K562 (cell line): ENCODE measurements at regions not wholly inside any gene's neighbourhood (a gene's known extent, or its start where the extent isn't known, plus 50 kb on each side); places are given as distances from the start of the nearest gene placed in this dataset.

Experiments used
- ATAC-seq: fragments of 200-7000 bp; cut with Tn5 transposase; 3 replicates; pipeline ENCODE4 v1.9.1; 2020; ENCODE audit warnings: moderate library complexity
- BruUV-seq: library from RNA; stranded (reverse); fragments of 400-500 nt; replicated peaks from 2 replicates; lab custom pipeline; 2021; lab: Mats Ljungman, UMichigan
- CTCF ChIA-PET: fragments of 300-600 bp; formaldehyde crosslinking; extraction: SDS; loops from one replicate; lab custom pipeline; 2021; ENCODE audit warnings: low intra/inter-chr PET ratio; lab: Yijun Ruan, JAX
- POLR2A ChIA-PET: fragments of 300-600, 350-650 bp; sonication (Branson Sonifier 250); formaldehyde crosslinking; extraction: SDS; loops from one replicate; lab custom pipeline; 2021; ENCODE audit warnings: antibody characterized with exemption, inconsistent platforms; lab: Yijun Ruan, JAX
- DNase-seq, 4 experiments: peaks; one replicate each; pipeline versions ENCODE4 v3.0.0 to v3.0.0-alpha.2; 2011 to 2018; ENCODE audit warnings: low spot score in 3 of 4, mixed read lengths in 3 of 4; ENCODE audit errors: extremely low read depth in 1 of 4
- FAIRE-seq: peaks from 2 replicates; lab custom pipeline; 2011; peaks lifted over from hg19 to GRCh38; lab: Jason Lieb, UNC
- H2AFZ ChIP-seq: 2 replicates; pipeline ENCODE4 v1.6.0; 2011; ENCODE audit warnings: low read depth, low read length, control low read depth, inconsistent platforms
- H3K27ac ChIP-seq: fragments of 200-600 bp; 3 replicates; pipeline ENCODE4 v1.8.0; 2011; ENCODE audit warnings: low read depth, mild to moderate bottlenecking, control low read depth, inconsistent platforms, low read length, moderate library complexity, mixed read lengths; ENCODE audit errors: extremely low read depth
- H3K27me3 ChIP-seq, 2 experiments: fragments of 300-600 bp in 1 of 2; 2 replicates in 1 of 2; 3 replicates in 1 of 2; pipeline versions ENCODE4 v1.6.0 to v1.8.0; 2011; ENCODE audit warnings: inconsistent platforms in 2 of 2, low read length in 2 of 2, mild to moderate bottlenecking in 1 of 2, mixed read lengths in 1 of 2, moderate library complexity in 1 of 2; ENCODE audit not compliant: control insufficient read depth in 2 of 2, insufficient read depth in 2 of 2
- H3K36me3 ChIP-seq: fragments of 300-600 bp; 3 replicates; pipeline ENCODE4 v1.8.0; 2011; ENCODE audit warnings: mild to moderate bottlenecking, low read length, inconsistent platforms; ENCODE audit not compliant: control insufficient read depth, insufficient read depth
- H3K4me1 ChIP-seq, 2 experiments: fragments of 200-600 bp in 1 of 2; replicated peaks in 1 of 2; 2 replicates in 1 of 2; 3 replicates in 1 of 2; pipeline versions ENCODE4 v1.5.1 to v1.8.0; 2011; ENCODE audit warnings: inconsistent platforms in 2 of 2, low read length in 2 of 2, mild to moderate bottlenecking in 1 of 2, mixed read lengths in 1 of 2, moderate library complexity in 1 of 2; ENCODE audit not compliant: control insufficient read depth in 2 of 2, insufficient read depth in 2 of 2
- H3K4me2 ChIP-seq: 2 replicates; pipeline ENCODE4 v1.6.1; 2011; ENCODE audit warnings: low read length, control low read depth, inconsistent platforms, mixed read lengths; ENCODE audit not compliant: insufficient read depth
- H3K4me3 ChIP-seq: fragments of 200-600 bp; sonication (generic), shearing (Covaris generic); 2 replicates; pipeline ENCODE4 v1.5.1; 2016; ENCODE audit warnings: control low read depth, inconsistent platforms
- H3K79me2 ChIP-seq: fragments of 200-600 bp; 3 replicates; pipeline ENCODE4 v1.8.0; 2011; ENCODE audit warnings: low read length, inconsistent platforms; ENCODE audit not compliant: control insufficient read depth, insufficient read depth
- H3K9ac ChIP-seq, 2 experiments: 2 replicates each; pipeline versions ENCODE4 v1.6.0 to v1.6.1; 2011; ENCODE audit warnings: low read depth in 2 of 2, low read length in 2 of 2, control low read depth in 1 of 2, inconsistent platforms in 1 of 2, mild to moderate bottlenecking in 1 of 2, mixed read lengths in 1 of 2; ENCODE audit not compliant: insufficient read depth in 1 of 2
- H3K9me1 ChIP-seq: one replicate; pipeline ENCODE4 v1.6.0; 2011; ENCODE audit warnings: inconsistent platforms, mild to moderate bottlenecking, low read length, moderate library complexity; ENCODE audit not compliant: control insufficient read depth, insufficient read depth
- H3K9me3 ChIP-seq: replicated peaks from 2 replicates; pipeline ENCODE4 v1.5.1; 2011; ENCODE audit warnings: low read depth, low read length, inconsistent platforms; ENCODE audit not compliant: control insufficient read depth, insufficient read depth
- H4K20me1 ChIP-seq: replicated peaks from 2 replicates; pipeline ENCODE4 v1.6.1; 2011; ENCODE audit warnings: low read length, inconsistent platforms, mixed read lengths; ENCODE audit not compliant: control insufficient read depth, insufficient read depth
- CCAR2 ChIP-seq: fragments of 200-400 bp; formaldehyde crosslinking; IDR thresholded peaks from 2 replicates; pipeline ENCODE4 v1.6.1; 2017; ENCODE audit warnings: mild to moderate bottlenecking, low read depth, low read length
- GABPB1 ChIP-seq: sonication (generic); formaldehyde crosslinking; IDR thresholded peaks from 2 replicates; pipeline ENCODE4 v1.8.0; 2022; ENCODE audit warnings: mild to moderate bottlenecking, missing genetic modification reagents
- KLF13 ChIP-seq: fragments of 450-650 bp; IDR thresholded peaks from 2 replicates; pipeline ENCODE4 v1.6.1; 2016; ENCODE audit warnings: missing genetic modification characterization, low read depth, mild to moderate bottlenecking, missing compliant biosample characterization, moderate library complexity, borderline replicate concordance
- LARP7 ChIP-seq: fragments of 450-650 bp; IDR thresholded peaks from 2 replicates; pipeline ENCODE4 v1.6.1; 2016
- MEIS2 ChIP-seq: fragments of 450-650 bp; IDR thresholded peaks from 2 replicates; pipeline ENCODE4 v1.6.1; 2014; ENCODE audit warnings: mild to moderate bottlenecking; ENCODE audit not compliant: partially characterized antibody
- NCOR1 ChIP-seq: fragments of 450-650 bp; IDR thresholded peaks from 2 replicates; pipeline ENCODE4 v1.6.1; 2016; ENCODE audit warnings: mild to moderate bottlenecking, moderate library complexity
- PRPF4 ChIP-seq: fragments of 200-400 bp; formaldehyde crosslinking; IDR thresholded peaks from one replicate; pipeline ENCODE4 v1.6.1; 2017; ENCODE audit warnings: low read length, low read depth, mild to moderate bottlenecking; ENCODE audit not compliant: insufficient read depth, poor library complexity, severe bottlenecking
- SRF ChIP-seq, 2 experiments: fragments of 250-450, 450-650 bp in 1 of 2; sonication (Bioruptor Pico) in 1 of 2; sonication (generic) in 1 of 2; formaldehyde crosslinking; IDR thresholded peaks; 2 replicates each; pipeline versions ENCODE4 v1.5.0 to v1.5.1; 2020 to 2022; ENCODE audit warnings: mild to moderate bottlenecking in 1 of 2, missing genetic modification reagents in 1 of 2
- TGIF2 ChIP-seq: sonication (generic); formaldehyde crosslinking; IDR thresholded peaks from 2 replicates; pipeline ENCODE4 v1.8.1; 2022; ENCODE audit warnings: mild to moderate bottlenecking, missing genetic modification reagents, moderate library complexity
- ZNF184 ChIP-seq: sonication (generic); formaldehyde crosslinking; IDR thresholded peaks from 2 replicates; pipeline ENCODE4 v1.5.0; 2020; ENCODE audit warnings: missing genetic modification reagents
- ZNF764 ChIP-seq: fragments of 250-450 bp; sonication (Bioruptor Pico); IDR thresholded peaks from 2 replicates; pipeline ENCODE4 v1.4.0; 2020; ENCODE audit warnings: low read depth, mild to moderate bottlenecking, moderate library complexity
- WGBS: fragments of 100-300 bp; shearing (Covaris generic); methylation state at CpG from one replicate; pipeline ENCODE4 v1.1.6; 2016; ENCODE audit warnings: low coverage, mixed read lengths; ENCODE audit not compliant: insufficient coverage; ENCODE audit errors: missing lambda C conversion rate; 5-methylcytosine and 5-hydroxymethylcytosine counted together
- in situ Hi-C: fragments of 300-500 bp; cut with MboI; formaldehyde crosslinking; loops from 4 replicates; pipeline ENCODE4 v1.15.0; 2018; ENCODE audit warnings: inconsistent platforms, mixed read lengths
- intact Hi-C: fragments of 100-400 bp; cut with micrococcal nuclease; formaldehyde crosslinking; loops from 2 replicates; pipeline ENCODE4 v1.14.2; 2022

GRCh38 chr3:73784686-73785392, 160.1 kb upstream of the PDZRN3 start:
- intact Hi-C loops (no loop called here), in situ Hi-C loops (no loop called here)
- 0% methylated on average over 8 of the region's 8 CpGs for WGBS
- no peak overlapping the region for H3K4me2 ChIP-seq
- no peak overlapping the region for H3K4me3 ChIP-seq
- no peak overlapping the region for H3K9ac ChIP-seq
- FAIRE-seq = no peak
- no peak for DNase-seq
- ChIA-PET POLR2A (no interaction called here), CTCF (no interaction called here)
- H3K79me2 ChIP-seq = no peaks in the 10 kb centered on the region
- no peaks in the 10 kb centered on the region for H3K36me3 ChIP-seq
- ATAC-seq = no peak
- no TSS peak for BruUV-seq
- H3K27me3 ChIP-seq = no peaks in the 10 kb centered on the region
- H3K9me3 ChIP-seq = no peaks in the 10 kb centered on the region
- H2AFZ ChIP-seq = no peak overlapping the region
- no peak overlapping the region for H3K27ac ChIP-seq
- no peak for TF ChIP-seq SRF (CRISPR knock-in tag; IDR thresholded peaks at IDR 0.05)
- TF ChIP-seq LARP7 = no peak
- TF ChIP-seq GABPB1 (CRISPR knock-in tag) = no peak
- no peak for TF ChIP-seq TGIF2 (CRISPR knock-in tag)
- no peak for TF ChIP-seq KLF13 (tag)
- TF ChIP-seq CCAR2 = no peak
- no peak for TF ChIP-seq ZNF764 (CRISPR knock-in tag)
- TF ChIP-seq NCOR1 = no peak
- TF ChIP-seq ZNF184 (CRISPR knock-in tag) = no peak
- TF ChIP-seq PRPF4 = no peak
- no peak for TF ChIP-seq MEIS2
- H4K20me1 ChIP-seq = no peaks in the 10 kb centered on the region
- no peaks in the 10 kb centered on the region for H3K4me1 ChIP-seq
- no peaks in the 10 kb centered on the region for H3K9me1 ChIP-seq
